ENCODE measurements at regions not wholly inside any gene's neighbourhood (a gene's known extent, or its start where the extent isn't known, plus 50 kb on each side); places are given as distances from the start of the nearest gene placed in this dataset.

DNA sequence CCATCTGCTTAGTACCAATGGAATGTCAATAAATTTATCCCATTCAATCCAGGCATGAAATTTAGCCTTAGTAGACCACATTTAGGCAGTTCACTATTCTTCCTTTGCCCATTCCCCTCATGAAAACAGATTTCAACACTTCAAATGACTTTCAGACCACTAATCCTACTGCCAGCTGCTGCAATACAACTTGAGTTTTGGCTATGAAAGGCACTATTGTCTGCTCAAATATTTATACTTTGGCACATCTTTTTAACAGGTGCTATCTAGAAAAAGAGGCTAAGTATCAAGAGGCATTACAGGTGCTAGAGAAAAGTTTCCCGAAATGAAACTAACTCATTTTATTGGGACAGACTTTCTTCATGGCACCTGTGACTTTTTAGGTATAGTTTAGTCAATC is 499.8 kb downstream of the C12orf50 start:
- DNase-seq (ENCODE audit: low spot score) = no peak
- no peak for TF ChIP-seq CTCF (IDR thresholded peaks at IDR 0.05; ENCODE audit: extremely low read depth, missing control alignments)

- TF ChIP-seq CTCF (IDR thresholded peaks at IDR 0.05; ENCODE audit: extremely low read depth, missing control alignments) = no peak
- no peak for DNase-seq (ENCODE audit: low spot score)
Measured at GRCh38 chr12:87520968-87521367, 508.2 kb downstream of the C12orf50 start.

- no peak for DNase-seq (ENCODE audit: low spot score)
- TF ChIP-seq CTCF (IDR thresholded peaks at IDR 0.05; ENCODE audit: extremely low read depth, missing control alignments) = no peak
Measured at GRCh38 chr12:87518481-87518880, 510.7 kb downstream of the C12orf50 start.

- no peak for TF ChIP-seq CTCF (IDR thresholded peaks at IDR 0.05; ENCODE audit: extremely low read depth, missing control alignments)
- no peak for DNase-seq (ENCODE audit: low spot score)
Measured at GRCh38 chr12:87518036-87518435, 511.2 kb downstream of the C12orf50 start.

DNA sequence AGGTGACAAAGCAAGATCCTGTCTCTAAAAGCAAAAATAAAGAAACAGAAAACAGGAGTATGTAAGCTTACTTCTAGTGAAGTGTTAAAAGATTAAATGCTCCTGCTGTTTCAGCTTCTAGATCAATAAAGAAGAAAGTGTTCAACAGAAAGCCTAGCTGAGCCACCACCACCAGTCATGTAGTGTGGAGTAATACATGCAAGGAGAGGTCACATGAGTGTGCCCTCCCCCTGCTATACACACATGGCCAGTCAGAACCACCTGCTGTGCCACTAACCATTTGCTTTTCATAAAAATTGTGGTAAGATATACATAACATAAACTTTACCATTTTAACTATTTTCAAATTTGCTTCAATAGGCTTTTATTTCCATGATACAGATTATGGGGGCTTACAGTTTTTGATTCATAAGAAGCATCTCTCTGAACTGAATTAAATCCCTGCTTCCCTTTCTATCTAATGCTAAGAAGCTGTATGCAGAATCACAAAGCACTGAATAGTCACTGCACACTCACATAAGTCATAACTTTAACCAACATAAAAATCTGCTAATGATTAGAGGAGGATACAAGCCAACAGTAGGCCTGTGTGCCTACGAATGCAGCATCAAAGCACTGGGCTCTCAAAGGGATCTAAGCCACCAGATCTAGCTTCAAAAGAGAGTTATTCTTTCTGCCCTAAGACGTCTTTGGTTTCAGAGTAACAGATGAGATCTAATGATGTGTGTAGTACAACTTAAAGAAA is 515.5 kb downstream of the C12orf50 start:
- TF ChIP-seq CTCF (IDR thresholded peaks at IDR 0.05; ENCODE audit: extremely low read depth, missing control alignments) = no peak
- no peak for DNase-seq (ENCODE audit: low spot score)

- no peak for TF ChIP-seq CTCF (IDR thresholded peaks at IDR 0.05; ENCODE audit: extremely low read depth, missing control alignments)
- no peak for DNase-seq (ENCODE audit: low spot score)
Measured at GRCh38 chr12:87511371-87511770, 517.8 kb downstream of the C12orf50 start.

- no peak for DNase-seq (ENCODE audit: low spot score)
- no peak for TF ChIP-seq CTCF (IDR thresholded peaks at IDR 0.05; ENCODE audit: extremely low read depth, missing control alignments)
Measured at GRCh38 chr12:87509237-87509820, 519.9 kb downstream of the C12orf50 start.

All from GM20000 (cell line).